GM19455 (cell line): ENCODE measurements at regions not wholly inside any gene's neighbourhood (a gene's known extent, or its start where the extent isn't known, plus 50 kb on each side); places are given as distances from the start of the nearest gene placed in this dataset.

Experiments
- ATAC-seq: cut with Tn5 transposase; IDR thresholded peaks from one replicate; pipeline ENCODE4 v1.9.1; 2021; ENCODE audit not compliant: unreplicated experiment

GRCh38 chr12:17276196-17276595 lies 670.2 kb upstream of the LMO3 start:
- no peak for ATAC-seq

GRCh38 chr12:17266856-17267255 lies 660.9 kb upstream of the LMO3 start:
- ATAC-seq = no peak

- no peak for ATAC-seq
Observed at GRCh38 chr12:17264603-17265002, 658.6 kb upstream of the LMO3 start.

- ATAC-seq = no peak
Observed at GRCh38 chr12:17239874-17240273, 633.9 kb upstream of the LMO3 start.

GRCh38 chr12:17235996-17236395 lies 630.0 kb upstream of the LMO3 start:
- no peak for ATAC-seq

GRCh38 chr12:17215759-17216570 lies 610.0 kb upstream of the LMO3 start:
- ATAC-seq = no peak

GRCh38 chr12:17214929-17215328 lies 609.0 kb upstream of the LMO3 start:
- no peak for ATAC-seq

GRCh38 chr12:17206553-17206952 lies 600.6 kb upstream of the LMO3 start:
- no peak for ATAC-seq

GRCh38 chr12:17204289-17205054 lies 598.5 kb upstream of the LMO3 start:
- no peak for ATAC-seq

- no peak for ATAC-seq
Observed at GRCh38 chr12:17203497-17203896, 597.5 kb upstream of the LMO3 start.

- ATAC-seq = no peak
Observed at GRCh38 chr12:17197971-17198370, 592.0 kb upstream of the LMO3 start.

GRCh38 chr12:17192721-17193120 lies 586.8 kb upstream of the LMO3 start:
- no peak for ATAC-seq

- ATAC-seq = no peak
Observed at GRCh38 chr12:17169726-17170471, 563.9 kb upstream of the LMO3 start.

- no peak for ATAC-seq
Observed at GRCh38 chr12:17159506-17160300, 553.7 kb upstream of the LMO3 start.

- no peak for ATAC-seq
Observed at GRCh38 chr12:17158201-17158600, 552.2 kb upstream of the LMO3 start.

- ATAC-seq = no peak
Observed at GRCh38 chr12:17151917-17152316, 546.0 kb upstream of the LMO3 start.

GRCh38 chr12:17148706-17149105 lies 542.7 kb upstream of the LMO3 start:
- ATAC-seq = no peak

- ATAC-seq = no peak
Observed at GRCh38 chr12:17142856-17143255, 536.9 kb upstream of the LMO3 start.

- no peak for ATAC-seq
Observed at GRCh38 chr12:17139931-17140330, 534.0 kb upstream of the LMO3 start.

- ATAC-seq = no peak
Observed at GRCh38 chr12:17137396-17137795, 531.4 kb upstream of the LMO3 start.

- ATAC-seq = no peak
Observed at GRCh38 chr12:17134315-17134714, 528.4 kb upstream of the LMO3 start.
